ENCODE measurements at regions not wholly inside any gene's neighbourhood (a gene's known extent, or its start where the extent isn't known, plus 50 kb on each side); places are given as distances from the start of the nearest gene placed in this dataset.

- DNase-seq, result no peak
Measured at GRCh38 chr6:137353346-137353745, 134.2 kb upstream of the IFNGR1 start.

- DNase-seq, result no peak
Measured at GRCh38 chr6:137352859-137353258, 133.7 kb upstream of the IFNGR1 start.

- DNase-seq, result no peak
Measured at GRCh38 chr6:137351890-137352289, 132.7 kb upstream of the IFNGR1 start.

GRCh38 chr6:137350857-137351256 lies 131.7 kb upstream of the IFNGR1 start:
- no peak for DNase-seq

GRCh38 chr6:137349856-137350830 lies 131.0 kb upstream of the IFNGR1 start:
- no peak for DNase-seq

- no peak for DNase-seq
Measured at GRCh38 chr6:137348777-137349176, 129.6 kb upstream of the IFNGR1 start.

- DNase-seq, result no peak
Measured at GRCh38 chr6:137343241-137343640, 124.1 kb upstream of the IFNGR1 start.

GRCh38 chr6:137342607-137343190 lies 123.5 kb upstream of the IFNGR1 start:
- no peak for DNase-seq

- DNase-seq, result no peak
Measured at GRCh38 chr6:137341681-137342195, 122.6 kb upstream of the IFNGR1 start.

- DNase-seq, result no peak
Measured at GRCh38 chr6:137339929-137340559, 120.9 kb upstream of the IFNGR1 start.

GRCh38 chr6:137334884-137335283 lies 115.7 kb upstream of the IFNGR1 start:
- DNase-seq, result no peak

GRCh38 chr6:137334094-137334493 lies 114.9 kb upstream of the IFNGR1 start:
- no peak for DNase-seq

GRCh38 chr6:137332637-137333280 lies 113.6 kb upstream of the IFNGR1 start:
- peak; percentile 45 for DNase-seq

- DNase-seq, result no peak
Measured at GRCh38 chr6:137323860-137324259, 104.7 kb upstream of the IFNGR1 start.

- no peak for DNase-seq
Measured at GRCh38 chr6:137320271-137320670, 101.1 kb upstream of the IFNGR1 start.

GRCh38 chr6:137316626-137317025 lies 97.4 kb upstream of the IFNGR1 start:
- DNase-seq, result no peak

- no peak for DNase-seq
Measured at GRCh38 chr6:137315081-137315480, 95.9 kb upstream of the IFNGR1 start.

- DNase-seq, result peak; percentile 96
Measured at GRCh38 chr6:137313928-137314855, 95.0 kb upstream of the IFNGR1 start.

- DNase-seq, result no peak
Measured at GRCh38 chr6:137313211-137313610, 94.0 kb upstream of the IFNGR1 start.

- no peak for DNase-seq
Measured at GRCh38 chr6:137311940-137312339, 92.8 kb upstream of the IFNGR1 start.

- peak; percentile 67 for DNase-seq
Measured at GRCh38 chr6:137309078-137309762, 90.0 kb upstream of the IFNGR1 start.
